Left colon (tissue), 2 donors: ENCODE measurements at regions not wholly inside any gene's neighbourhood (a gene's known extent, or its start where the extent isn't known, plus 50 kb on each side); places are given as distances from the start of the nearest gene placed in this dataset.

Source experiments
- ATAC-seq: fragments of 200-7000 bp; cut with Tn5 transposase; one replicate; pipeline ENCODE4 v1.9.1; 2020; ENCODE audit warnings: mild to moderate bottlenecking, moderate library complexity
- DNase-seq, 2 donors: peaks; one replicate each; pipeline ENCODE4 v3.0.0-alpha.2; 2020
- intact Hi-C, 2 donors: fragments of 100-400 bp; cut with DNase I in 1 of 2; cut with micrococcal nuclease in 1 of 2; formaldehyde crosslinking; loops; one replicate each; pipeline versions ENCODE4 v1.11.2 to v1.14.0; 2022; cut with DNase I, micrococcal nuclease
- donor health status: DM: no; HTN: no; CAD: no.
- donor health status: DM: yes; HTN: yes; CAD: no.

DNA sequence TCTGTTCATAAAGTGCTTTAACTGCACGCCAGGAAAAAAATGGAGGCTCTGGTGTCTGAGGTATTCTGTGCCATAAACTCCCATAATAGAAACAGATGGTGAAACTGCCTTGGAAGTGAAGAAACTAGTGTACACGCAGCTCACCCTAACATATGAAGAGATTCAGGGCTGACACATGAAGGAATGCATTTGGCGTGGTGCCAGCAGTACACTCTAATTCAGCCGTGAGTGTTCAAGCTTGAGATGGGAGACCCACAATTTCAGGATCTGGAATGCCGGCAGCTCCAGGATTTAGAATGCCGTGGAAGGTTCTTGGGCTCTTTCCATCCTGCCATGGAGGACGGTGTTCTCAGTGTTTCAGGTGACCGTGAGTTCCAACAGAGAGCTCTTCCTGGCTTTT is 478.4 kb downstream of the TSHZ3 start:
- no peak for DNase-seq
- ATAC-seq = no peak
- intact Hi-C loops = no loop called here

DNA sequence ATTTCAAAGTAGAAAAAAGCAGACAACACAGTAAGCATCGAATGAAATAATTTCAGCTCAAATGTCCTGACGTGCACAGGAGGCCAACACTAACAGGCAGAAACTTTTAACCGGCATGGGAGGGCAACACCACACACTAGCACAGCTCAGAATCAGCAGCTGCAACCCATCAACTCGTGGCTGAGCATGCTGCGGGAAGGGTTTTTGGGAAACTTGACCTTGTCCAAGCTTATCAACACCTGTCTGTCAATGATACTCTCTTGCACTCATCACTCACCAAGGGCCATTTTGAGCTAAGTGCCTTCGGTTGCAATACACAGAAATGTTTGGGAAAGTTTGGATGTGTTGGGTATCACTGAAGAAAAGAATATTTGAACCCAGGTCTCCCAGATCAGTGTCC is 483.7 kb downstream of the TSHZ3 start:
- ATAC-seq (no peak), DNase-seq (no peak)
- intact Hi-C loops = no loop called here

DNA sequence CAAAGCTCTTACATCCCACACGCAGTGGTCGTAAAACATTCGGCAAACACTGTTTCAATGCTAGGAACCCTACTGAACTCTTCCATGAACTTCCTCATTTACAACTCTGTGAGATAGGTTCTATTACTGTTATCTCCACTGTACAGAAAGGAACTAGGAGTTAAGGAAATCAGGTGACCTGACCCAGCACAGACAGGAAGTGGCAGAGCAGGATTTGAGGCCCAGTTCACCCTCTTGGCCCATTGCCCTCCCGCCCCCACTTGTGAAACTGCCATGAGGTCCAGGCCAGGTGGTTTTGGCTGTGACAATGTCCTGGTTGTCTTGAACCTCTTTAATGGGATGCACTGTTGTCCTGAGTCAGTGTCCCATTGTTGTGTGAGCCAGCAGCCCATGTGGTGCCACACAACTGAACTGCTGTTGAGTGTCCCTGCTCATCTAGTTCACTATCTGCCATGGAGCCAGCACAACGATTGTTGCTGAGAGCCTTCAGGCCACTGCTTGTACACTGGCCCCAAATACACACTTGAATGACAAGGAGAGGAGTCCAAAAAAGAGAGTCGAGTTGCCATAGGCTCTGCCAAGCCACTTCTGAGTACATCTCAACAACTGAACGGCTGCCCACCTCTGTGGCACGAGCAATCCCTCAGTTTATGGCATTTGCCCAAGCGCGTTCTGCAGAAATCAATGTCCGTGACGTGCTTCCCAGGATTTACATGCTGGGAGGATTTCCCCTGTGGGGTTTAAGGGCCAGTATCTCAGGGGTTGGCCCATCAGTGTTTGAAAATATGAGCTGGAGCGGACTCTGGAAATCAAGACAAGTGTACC is 484.6 kb downstream of the TSHZ3 start:
- intact Hi-C loops = no loop called here
- ATAC-seq = no peak
- DNase-seq = no peak

DNA sequence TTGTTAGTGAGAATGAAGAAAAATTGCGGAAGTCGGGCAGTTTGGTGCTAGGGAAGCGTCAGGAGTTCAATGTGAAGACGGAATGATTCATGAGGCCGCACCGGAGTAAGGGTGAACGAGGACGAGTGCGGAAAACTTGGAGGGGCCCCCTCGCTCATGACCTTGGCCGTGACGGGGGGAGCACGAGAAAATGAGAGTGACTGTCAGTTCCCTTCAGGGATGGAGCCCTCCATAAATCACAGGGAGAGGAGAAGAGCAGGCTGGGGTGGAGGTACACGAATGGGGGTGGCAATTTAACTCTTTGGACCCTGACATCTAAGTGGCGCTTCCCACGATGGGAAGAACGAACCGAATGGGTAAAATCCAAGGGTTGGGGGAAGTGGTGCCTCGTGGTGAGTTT is 486.4 kb downstream of the TSHZ3 start:
- intact Hi-C loops = no loop called here
- DNase-seq = no peak
- no peak for ATAC-seq

DNA sequence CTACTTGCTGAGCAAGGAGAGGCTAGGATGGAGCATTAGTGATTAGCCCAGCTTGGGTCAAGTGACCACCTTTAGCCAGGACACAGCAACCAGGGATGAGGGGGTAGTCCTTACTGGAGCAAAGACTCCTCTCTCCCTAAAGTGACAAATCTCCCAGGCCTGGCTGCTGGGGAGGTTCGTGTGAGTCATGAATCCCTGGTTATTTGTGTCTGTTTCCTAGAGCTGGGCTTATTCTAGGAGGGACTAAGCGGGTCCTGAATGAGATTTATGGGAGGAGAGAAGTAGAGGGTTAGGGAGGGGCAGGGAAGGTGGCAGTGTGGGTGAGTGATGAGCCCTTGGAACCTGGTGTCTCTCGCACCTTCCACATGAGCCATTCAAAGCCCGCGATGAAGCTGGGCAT is 487.3 kb downstream of the TSHZ3 start:
- no peak for ATAC-seq
- intact Hi-C loops = no loop called here
- DNase-seq = no peak

DNA sequence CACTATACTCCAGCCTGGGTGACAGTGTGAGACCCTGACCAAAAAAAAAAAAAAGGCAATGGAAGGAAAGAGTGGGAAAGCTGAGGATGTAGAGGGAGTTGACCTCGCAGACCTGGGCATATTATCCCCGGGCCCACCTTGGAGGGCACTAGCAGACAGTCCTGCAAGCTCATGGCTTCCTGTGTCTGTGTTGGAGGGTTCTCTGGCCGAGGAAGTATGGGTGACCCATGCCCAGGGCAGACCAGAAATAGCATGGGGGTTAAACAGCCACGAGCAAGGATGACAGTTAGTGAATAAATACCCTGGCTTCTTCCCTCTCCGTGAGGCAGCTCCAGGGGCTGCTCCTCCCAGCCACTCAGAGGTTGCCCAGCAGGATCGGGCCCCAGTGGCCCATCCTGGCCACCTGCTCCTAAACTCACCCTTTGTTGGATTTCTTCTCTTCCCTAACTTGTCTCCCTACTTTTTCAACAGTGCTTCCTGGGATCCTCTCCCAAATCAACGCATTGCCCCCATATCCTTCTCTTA is 485.8 kb downstream of the ZNF536 start:
- DNase-seq = no peak
- intact Hi-C loops = no loop called here
- ATAC-seq = no peak

DNA sequence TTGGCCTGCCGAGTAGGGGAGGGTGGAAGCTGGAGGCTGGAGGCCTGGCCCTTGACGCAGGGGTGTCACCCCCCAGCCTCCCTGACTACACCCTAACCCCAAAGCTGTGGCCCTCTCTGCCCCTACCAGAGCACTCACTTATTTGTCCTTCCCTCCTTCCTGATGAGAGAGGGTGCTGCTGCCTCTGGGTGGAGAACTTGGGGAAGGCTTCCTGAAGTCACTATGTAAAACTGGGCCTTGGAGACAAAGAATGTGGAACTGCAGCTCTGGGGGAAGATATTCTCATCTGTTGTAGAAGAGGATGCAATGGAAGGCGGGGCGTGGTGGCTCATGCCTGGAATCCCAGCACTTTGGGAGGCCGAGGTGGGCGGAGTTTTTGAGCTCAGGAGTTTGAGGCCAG is 485.2 kb downstream of the ZNF536 start:
- no peak for DNase-seq
- ATAC-seq = no peak
- intact Hi-C loops = no loop called here

DNA sequence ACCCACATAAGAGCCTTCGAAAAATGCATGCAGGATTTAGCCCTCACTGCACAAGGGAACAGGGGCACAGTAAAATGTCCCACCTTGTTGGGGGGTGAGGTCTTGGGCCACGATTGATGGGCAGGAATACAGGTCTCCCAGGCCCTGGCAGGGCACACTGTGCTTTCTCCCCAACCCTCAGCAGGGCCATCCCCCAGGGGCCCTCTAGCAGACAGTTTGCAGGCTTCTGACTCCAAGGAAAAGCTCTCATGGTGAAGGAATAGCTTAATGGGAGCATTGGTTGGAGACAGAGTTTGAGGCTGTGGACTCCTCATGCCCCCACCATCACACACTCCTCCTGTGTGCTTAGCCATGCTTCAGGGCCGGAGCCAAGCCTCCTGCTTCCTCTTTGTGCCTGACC is 484.6 kb downstream of the ZNF536 start:
- DNase-seq (no peak), ATAC-seq (no peak)
- intact Hi-C loops = no loop called here

DNA sequence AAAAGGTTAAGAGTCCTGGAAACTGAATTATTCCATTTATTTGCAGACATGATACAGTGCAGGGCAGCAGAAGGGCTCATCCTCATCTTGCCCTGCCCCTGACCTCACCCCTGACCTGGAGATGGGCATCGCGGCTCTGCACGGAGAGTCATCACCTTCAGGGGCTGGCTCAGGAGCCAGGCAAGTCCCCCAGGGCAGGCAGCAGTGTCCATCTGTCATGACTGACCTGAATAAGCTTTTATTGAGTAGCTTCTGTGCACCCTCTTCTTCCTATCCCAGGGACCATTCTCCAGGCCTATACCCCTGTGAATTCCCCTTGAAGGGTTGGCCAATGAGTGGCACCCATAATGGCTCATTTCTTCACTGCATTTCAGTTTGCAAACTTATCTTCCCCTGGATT is 484.2 kb downstream of the ZNF536 start:
- no peak for ATAC-seq
- no peak for DNase-seq
- intact Hi-C loops = no loop called here

DNA sequence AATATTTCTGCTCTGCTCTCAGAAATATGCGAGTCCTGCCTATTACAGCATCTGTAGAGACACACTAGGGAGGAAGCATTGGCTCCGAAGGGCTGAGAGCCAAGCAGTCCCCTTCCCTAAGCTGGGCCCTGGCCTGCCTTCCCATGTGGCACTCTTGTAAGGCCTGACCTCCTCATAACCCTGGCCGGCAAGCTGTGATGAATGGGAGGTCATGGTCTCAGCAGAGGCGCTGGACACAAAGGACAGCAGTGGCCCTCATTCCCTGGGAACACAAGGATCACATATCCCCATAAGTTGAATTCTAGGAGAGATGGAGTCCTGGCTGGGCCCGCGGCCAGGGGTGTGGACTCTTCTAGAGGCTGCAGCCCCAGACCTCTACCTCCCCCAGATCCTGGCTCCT is 483.3 kb downstream of the ZNF536 start:
- DNase-seq (no peak), ATAC-seq (no peak)
- intact Hi-C loops = no loop called here

DNA sequence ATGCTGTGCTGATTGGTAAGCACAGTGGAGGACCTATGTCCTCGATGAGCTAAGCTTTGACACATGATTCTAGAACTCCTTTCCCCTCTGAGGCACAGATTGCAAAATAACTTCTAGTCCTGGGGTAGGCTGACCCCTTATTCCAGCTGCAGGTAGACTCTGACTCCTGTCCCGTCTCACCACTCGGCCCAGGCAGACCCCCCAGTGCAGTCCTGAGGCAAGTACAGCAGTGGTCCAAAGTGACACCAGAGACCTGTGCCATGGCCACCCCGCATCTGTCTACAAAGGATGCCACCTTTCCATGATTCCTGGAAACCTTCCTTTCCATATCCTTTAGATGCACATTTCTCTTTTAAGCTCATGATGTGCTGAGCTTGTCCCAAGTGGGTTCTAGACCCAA is 482.5 kb downstream of the ZNF536 start:
- DNase-seq = no peak
- ATAC-seq = no peak
- intact Hi-C loops = no loop called here

DNA sequence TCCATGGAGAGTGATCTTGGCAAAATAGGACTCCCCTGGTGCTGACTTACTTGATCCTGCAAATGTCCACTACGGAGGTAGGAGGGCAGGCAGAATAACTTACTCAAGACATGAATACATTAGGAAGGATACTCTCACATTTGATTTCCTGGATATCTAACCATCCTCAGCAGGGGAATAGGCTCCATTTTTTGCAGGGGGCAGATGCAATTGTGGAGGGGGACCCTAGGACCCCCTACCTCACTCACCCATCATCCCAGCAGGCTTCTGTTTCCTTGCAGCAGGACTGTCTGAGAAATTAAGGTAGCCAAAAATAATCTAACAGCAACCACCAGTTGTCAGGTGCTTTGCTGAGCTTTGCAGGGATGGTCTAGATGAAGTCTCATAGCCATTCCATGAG is 482.0 kb downstream of the ZNF536 start:
- ATAC-seq = no peak
- no peak for DNase-seq

DNA sequence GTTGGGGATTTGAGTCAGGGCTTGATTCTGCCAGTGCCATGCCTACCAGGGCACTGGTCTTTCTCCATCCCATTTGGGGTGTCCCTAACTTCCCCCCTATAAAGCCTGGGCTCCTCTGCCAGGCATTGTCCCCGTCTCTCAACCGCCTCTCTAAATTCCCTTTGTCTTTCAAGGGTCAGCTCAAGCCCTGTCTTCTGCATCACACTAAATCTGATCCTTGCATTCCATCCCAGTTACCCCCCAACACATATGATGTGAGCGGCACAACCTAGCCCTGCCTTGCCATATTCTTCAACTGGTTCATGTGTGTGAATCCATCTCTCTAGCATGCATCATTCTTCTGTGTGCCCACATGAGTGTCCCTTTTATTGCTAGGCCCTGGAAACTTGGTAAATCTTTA is 480.9 kb downstream of the ZNF536 start:
- intact Hi-C loops = no loop called here

More for the DNA sequence above, 482.0 kb downstream of the ZNF536 start:
- intact Hi-C loops = no loop called here

DNA sequence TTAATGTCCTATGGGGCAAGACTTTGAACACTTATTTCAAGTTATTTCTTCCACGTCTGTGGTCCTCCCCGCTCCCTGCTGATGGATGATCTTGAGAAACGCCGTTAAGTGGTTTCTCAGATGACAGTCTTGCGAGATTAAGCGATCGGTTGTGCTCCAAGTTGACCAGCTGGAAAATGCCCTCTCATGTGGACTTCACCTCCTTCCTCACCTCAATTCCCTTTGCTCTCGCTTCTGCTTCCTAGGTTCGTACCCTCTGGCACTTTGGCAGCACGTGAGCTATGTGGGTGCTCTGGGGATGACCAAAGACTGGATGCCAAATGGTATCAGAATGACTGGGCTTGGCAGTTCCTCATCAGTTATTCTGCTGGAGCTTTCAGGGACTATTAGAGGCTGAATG is 480.0 kb downstream of the ZNF536 start:
- intact Hi-C loops = no loop called here
- DNase-seq (no peak), ATAC-seq (no peak)

More for the DNA sequence above, 480.9 kb downstream of the ZNF536 start:
- DNase-seq (no peak), ATAC-seq (no peak)

DNA sequence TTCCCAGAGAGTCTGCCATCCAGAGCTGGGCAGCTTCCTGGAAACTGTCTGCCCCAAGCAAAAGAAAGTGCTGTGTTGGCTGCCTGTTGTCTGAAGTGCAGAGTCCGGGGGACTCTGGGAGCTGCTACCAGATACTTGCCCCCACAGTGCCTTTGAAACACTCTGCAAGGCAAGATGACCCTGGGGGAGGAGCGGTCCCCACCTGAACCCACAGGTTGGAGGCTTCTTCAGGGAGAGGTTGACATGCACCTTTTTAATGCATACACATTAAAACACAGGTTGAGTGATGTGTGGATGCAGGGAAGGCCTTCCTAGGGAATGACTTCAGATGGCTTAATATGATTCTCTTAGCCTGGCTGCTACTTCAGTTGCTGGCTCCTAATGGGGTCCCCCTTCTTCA is 479.5 kb downstream of the ZNF536 start:
- no peak for ATAC-seq
- intact Hi-C loops = no loop called here
- DNase-seq = no peak

DNA sequence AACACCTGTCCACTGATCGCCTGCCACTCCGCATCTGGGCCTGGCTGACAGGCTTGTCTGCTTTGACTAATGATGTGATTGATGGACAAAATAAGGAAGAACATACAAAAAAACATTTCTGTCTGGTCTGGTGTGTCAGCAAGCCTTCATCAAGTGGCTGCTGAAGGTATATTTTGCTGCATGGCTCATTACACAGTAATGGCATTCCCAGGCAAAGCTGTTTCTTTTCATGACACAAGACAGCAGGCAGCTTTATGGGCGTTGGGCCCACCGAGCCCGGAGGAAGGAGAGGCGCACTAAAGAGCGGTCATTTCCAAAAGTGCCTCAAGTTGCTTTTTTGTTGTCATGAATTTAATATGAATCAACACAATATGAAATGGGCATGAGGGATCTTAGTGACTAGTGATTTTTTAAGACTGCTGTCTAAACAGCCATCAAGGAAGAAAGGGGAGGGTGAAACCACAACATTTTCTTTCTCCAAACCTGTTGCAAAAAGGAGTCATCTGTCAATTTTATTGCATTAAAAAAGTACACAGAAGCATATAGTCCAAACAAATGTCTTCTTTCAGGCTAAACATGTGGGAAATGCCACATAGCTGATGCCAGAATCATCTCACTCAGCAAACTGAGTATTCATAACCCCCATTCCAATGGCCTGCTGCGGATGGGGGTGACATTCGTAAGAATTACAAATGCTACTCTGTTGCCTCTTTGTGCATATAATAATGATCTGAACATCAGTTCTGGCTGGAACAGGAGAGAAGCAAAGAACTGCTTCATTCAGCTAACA is 476.6 kb downstream of the ZNF536 start:
- DNase-seq (no peak), ATAC-seq (no peak)
- intact Hi-C loops = no loop called here

DNA sequence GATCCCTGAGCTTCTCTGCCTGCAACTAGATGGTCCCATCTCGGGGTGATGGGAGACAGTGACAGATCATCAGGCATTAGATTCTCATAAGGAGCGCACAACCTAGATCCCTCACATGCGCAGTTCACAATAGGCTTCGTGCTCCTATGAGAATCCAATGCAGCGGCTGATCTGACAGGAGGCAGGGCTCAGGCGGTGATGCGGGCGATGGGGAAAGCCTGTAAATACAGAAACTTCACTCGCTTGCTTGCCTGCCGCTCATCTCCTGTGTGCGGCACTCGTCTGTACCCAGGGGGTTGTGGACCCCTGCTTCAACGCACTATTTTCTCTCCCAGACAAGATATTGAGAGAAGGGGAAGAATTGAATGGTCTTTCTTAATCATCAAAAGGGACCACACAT is 473.9 kb downstream of the ZNF536 start:
- intact Hi-C loops = no loop called here
- ATAC-seq (no peak), DNase-seq (no peak)

DNA sequence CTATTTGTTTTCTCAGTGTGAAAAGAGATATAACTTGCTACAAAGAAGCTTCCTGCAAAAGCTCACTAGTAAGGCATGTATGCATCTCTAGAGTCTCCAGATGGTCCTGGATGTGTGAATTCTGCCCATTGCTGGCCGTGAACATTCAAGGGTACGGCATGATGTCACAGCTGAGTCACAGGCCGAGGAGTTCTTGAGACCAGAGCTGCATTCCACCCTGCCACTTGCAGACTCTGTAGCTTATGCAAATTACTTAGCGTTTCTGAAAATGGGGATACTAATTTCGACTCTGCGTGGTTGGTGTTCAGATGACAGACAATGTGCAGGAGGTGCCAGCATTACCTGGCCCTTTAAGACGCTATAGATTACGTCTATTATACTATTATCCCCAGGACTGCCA is 470.7 kb downstream of the ZNF536 start:
- ATAC-seq = no peak
- DNase-seq = no peak
- intact Hi-C loops = no loop called here

DNA sequence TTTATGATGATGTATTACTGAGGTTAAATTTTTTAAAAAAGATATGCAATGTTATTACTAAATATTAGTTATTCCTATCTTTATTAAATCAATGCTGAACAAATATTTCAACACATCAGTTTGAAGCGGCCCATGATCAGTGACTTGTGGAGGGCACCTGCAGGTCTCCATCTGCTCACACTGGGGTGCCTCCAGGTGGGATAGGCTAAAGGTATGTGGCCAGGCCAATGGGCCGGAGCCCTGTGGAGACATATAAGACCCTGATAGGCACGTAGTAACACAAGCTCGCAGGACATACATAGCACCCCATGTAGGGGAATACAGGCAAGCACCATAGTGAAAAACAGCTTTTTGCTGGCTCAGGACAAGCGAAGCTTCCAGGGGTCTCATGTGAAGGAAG is 469.8 kb downstream of the ZNF536 start:
- DNase-seq = no peak
- intact Hi-C loops = no loop called here
- ATAC-seq = no peak

DNA sequence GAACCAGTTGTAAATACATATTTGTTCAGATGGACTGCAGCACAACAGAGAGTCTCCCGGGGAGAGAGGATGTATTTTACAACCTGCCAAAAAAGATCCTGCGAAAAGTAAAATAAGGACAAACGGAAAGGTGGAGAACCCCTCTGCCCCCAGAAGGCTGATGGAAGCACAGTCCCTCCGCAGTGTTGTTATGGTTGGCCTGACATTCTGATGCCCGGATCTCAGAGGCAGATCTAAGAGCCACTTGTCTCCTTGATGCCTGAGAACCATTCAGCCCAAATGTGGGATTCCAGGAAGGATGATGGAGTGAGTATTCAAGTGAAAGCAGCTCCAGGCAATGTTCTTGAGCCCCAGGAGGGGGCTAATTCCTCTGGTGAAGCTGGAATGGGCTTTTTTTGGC is 458.7 kb downstream of the ZNF536 start:
- intact Hi-C loops = no loop called here
- ATAC-seq (no peak), DNase-seq (no peak)
